Esophagus muscularis mucosa (tissue), 3 donors: ENCODE measurements at regions not wholly inside any gene's neighbourhood (a gene's known extent, or its start where the extent isn't known, plus 50 kb on each side); places are given as distances from the start of the nearest gene placed in this dataset.
"Not testable (repeated sequence)": the region's sequence is repeated elsewhere in the genome, so short reads cannot be mapped to it uniquely, and the experiment has no call there.

ENCODE experiments used
- CTCF ChIP-seq, 3 experiments: fragments of 200-600 bp in 2 of 3; fragments of 450-650 bp in 1 of 3; sonication (generic) in 2 of 3; IDR thresholded peaks; one replicate each; pipeline ENCODE4 v1.5.1; 2017 to 2019; ENCODE audit warnings: antibody characterized with exemption in 3 of 3, mild to moderate bottlenecking in 2 of 3, moderate library complexity in 1 of 3
- POLR2A ChIP-seq: fragments of 450-650 bp; IDR thresholded peaks from one replicate; pipeline ENCODE4 v1.6.1; 2017; ENCODE audit warnings: antibody characterized with exemption, moderate library complexity, mild to moderate bottlenecking, low read depth
- POLR2AphosphoS5 ChIP-seq, 2 donors: sonication (generic); formaldehyde crosslinking; IDR thresholded peaks; one replicate each; pipeline ENCODE4 v1.6.1; 2017; ENCODE audit warnings: antibody characterized with exemption in 2 of 2

GRCh38 chr16:15266941-15267340 is 111.2 kb downstream of the NPIPA5 start:
- TF ChIP-seq CTCF (IDR thresholded peaks at IDR 0.05); POLR2A; POLR2AphosphoS5 (IDR thresholded peaks at IDR 0.05): not testable (repeated sequence)
